ENCODE measurements at regions not wholly inside any gene's neighbourhood (a gene's known extent, or its start where the extent isn't known, plus 50 kb on each side); places are given as distances from the start of the nearest gene placed in this dataset.

GRCh38 chr9:100937382-100937781 is 91.1 kb upstream of the PLPPR1 start:
- no peak for DNase-seq (ENCODE audit: low read depth in 2 of 3, low spot score in 2 of 3)

GRCh38 chr9:100938507-100938906 is 90.0 kb upstream of the PLPPR1 start:
- DNase-seq (ENCODE audit: low read depth in 2 of 3, low spot score in 2 of 3), result no peak

GRCh38 chr9:100939636-100940035 is 88.9 kb upstream of the PLPPR1 start:
- DNase-seq (ENCODE audit: low read depth in 2 of 3, low spot score in 2 of 3), result no peak

- DNase-seq (ENCODE audit: low read depth in 2 of 3, low spot score in 2 of 3), result no peak
Measured at GRCh38 chr9:100959226-100959625, 69.3 kb upstream of the PLPPR1 start.
